ENCODE measurements at regions not wholly inside any gene's neighbourhood (a gene's known extent, or its start where the extent isn't known, plus 50 kb on each side); places are given as distances from the start of the nearest gene placed in this dataset.
A peak's percentile ranks its signal among the peaks of the same experiment; 100 is the strongest.
"Not testable (repeated sequence)": the region's sequence is repeated elsewhere in the genome, so short reads cannot be mapped to it uniquely, and the experiment has no call there.

DNA sequence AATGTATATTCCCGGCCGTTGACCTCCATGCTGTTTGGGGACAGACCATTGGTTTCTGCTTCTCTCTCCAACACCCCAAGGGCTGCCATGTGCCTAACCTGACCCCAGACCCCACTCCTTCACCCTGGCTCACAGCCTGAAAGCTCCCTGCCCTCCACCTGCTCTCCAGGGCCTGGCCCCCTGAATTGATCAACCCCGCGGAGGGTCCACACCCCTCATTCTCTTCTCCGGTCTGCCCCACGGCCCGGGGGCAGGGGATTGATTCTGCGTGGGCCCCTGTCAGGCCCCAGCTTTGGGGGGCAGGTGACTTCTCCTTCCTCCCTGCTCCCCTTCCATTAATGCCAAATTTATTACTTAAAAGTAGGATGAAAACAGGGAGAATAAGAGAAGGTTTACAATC lies 113.3 kb downstream of the CRLF3 start:
- CTCF ChIA-PET = interaction anchor here (0.7 to 1.0 kb wide), 2 partner anchors 79 to 235 kb away, joined by 3 read pairs; no protein-coding TSS in a partner anchor
- DNase-seq (ENCODE audit: low read depth, low spot score); POLR2A ChIA-PET: not testable (repeated sequence)
- H3K4me3 ChIP-seq (ENCODE audit: low read depth, low read length) = peak overlapping the region; percentile 8

DNA sequence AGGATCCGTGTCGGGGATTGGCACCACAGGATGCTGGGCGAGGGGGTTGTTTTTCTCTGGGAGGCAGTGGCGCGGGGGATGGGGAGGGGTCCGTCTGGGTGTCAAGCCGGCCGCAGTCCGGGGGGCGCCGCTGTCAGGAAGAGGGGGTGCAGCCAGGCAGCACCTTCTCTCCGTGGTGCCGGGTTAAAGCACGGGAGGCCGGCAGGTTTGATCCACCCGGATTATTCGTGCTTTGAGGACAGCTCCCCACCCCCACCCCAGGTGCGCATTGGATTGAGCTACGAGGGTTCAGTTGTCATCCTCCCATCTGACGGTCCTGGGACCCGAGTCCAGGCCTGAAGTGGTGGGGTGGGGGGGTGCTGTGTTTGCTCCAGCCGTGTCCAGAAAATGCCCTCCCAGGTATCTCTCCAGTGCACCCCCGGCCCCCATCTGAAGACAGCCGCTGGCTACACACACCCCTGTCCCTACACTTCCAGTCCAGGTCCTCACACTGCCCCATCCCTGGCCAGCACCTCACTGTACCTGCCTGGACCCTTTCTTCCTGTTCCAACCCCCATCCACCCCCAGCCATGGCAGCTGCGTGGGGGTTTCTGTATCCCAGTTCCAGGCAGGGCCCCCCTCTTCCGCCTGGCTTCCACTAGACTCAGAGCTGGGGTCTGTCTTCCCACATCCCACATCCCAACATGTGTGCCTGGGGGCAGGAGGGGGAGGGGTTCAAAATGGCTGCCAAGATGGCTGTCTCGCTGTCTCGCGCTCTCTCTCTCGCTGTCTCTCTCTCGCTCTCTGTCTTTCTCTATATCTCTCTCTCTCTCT lies 114.0 kb downstream of the CRLF3 start:
- CTCF ChIA-PET = interaction anchor here (0.7 to 1.0 kb wide), 2 partner anchors 80 to 234 kb away, joined by 3 read pairs; no protein-coding TSS in a partner anchor
- POLR2A ChIA-PET; DNase-seq (ENCODE audit: low read depth, low spot score): not testable (repeated sequence)
- peak overlapping the region; percentile 73 for H3K4me3 ChIP-seq (ENCODE audit: low read depth, low read length)

DNA sequence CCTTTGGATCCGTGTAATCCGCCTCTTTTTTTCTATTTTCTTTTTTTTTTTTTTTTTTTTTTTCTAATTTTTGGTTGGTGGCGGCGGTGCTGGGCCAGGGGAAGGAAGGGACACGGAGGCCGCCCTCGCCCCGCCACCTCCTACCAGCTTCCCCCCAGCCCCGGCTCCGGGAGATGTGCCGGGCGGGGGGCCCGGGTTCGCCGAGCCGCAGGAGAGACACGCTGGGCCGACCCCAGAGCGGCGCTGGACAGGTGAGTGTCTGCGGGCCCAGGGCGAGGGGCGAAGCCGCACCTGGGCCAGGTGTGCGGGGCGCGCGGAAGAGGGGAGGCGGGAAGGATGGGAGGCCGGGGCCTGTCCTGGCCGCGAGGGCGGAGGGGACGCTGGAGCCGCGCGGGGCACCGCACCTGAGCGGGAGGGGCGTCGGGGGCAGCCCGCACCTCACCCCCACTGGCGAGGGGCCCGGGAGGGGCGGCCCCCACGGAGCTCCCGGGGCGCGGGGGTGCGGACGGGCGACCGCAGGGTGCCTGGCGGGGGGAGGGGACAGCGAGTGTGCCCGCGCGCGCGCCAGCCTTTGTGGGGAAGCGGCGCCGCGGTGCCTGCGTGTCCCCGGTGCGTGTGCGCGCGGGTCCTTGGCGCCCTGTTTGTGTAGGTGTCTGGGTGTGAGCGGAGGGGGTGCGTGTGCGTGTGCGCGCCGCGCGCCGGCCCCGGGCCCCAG lies 114.8 kb downstream of the CRLF3 start:
- peak overlapping the region; percentile 73 for H3K4me3 ChIP-seq (ENCODE audit: low read depth, low read length)
- POLR2A ChIA-PET; DNase-seq (ENCODE audit: low read depth, low spot score): not testable (repeated sequence)
- CTCF ChIA-PET = interaction anchor here (0.7 kb wide), 1 partner anchor 190 kb away, joined by 3 read pairs; no protein-coding TSS in a partner anchor

DNA sequence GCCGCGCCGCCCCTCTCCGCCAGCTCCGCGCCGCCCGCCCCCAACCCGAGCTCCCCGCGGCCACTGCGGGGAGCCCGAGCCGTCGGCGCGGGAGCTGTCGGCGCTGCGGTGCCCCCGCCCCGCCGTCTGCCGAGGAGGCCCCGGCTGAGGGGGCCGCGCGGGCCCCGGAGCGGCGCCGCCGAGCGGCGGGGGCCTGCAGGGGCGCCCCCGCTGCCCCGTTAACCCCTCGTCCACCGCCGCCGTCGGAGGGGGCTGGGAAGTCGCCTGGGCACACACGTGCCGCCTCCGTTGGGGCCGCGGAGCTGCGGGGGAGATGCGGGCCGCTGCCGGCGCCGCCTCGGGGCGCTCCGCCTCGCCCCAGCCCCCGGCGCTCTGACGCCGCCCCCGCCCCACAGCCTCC lies 115.4 kb downstream of the CRLF3 start:
- peak overlapping the region; percentile 73 for H3K4me3 ChIP-seq (ENCODE audit: low read depth, low read length)
- DNase-seq (ENCODE audit: low read depth, low spot score); POLR2A ChIA-PET: not testable (repeated sequence)
- CTCF ChIA-PET = interaction anchor here (0.7 kb wide), 1 partner anchor 189 kb away, joined by 3 read pairs; no protein-coding TSS in a partner anchor

DNA sequence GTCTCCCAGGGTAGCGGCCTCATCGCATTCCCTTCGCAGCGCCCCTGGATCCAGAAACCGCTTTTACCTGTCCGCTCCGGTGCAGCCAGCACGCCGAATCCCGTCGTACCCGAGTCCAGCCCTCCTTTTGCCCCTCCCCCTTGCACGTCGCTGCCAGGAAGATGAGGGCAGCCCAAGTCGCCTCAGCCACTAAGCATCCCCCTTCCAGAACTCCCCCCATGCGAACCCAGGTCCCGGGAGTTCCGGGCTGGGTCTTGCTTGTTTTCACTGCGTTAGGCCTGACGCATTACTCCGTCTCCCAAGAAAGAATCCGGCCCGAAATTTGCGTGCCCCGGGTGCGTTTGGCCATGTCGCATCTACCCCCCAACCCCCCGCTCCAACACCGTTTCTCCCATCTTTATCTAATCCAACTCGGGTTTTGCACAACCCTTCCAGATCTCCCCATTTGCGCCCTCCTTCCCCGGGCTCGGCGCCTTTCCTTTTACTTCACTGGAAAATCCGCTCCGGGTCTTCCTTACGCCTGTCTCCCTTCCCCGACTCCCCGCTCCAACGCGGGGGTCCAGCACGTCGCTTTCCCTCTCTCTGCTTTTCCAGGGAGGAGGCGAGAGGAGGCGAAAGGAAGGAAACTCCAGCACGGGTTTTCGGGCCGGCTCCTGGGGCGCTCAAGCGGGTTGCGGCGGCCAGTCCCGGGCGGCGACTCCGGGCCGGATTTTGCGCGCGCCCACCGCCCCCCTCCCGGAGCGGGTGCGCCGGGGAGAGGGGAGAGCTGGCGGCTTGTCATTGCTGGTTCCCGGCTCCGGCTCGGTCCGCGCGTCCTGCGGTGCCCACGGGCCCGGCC lies 116.0 kb downstream of the CRLF3 start:
- peak; percentile 75 for DNase-seq (ENCODE audit: low read depth, low spot score)
- POLR2A ChIA-PET = not testable (repeated sequence)
- CTCF ChIA-PET = interaction anchor here (0.7 kb wide), 1 partner anchor 189 kb away, joined by 3 read pairs; no protein-coding TSS in a partner anchor
- H3K4me3 ChIP-seq (ENCODE audit: low read depth, low read length) = peak overlapping the region; percentile 73

DNA sequence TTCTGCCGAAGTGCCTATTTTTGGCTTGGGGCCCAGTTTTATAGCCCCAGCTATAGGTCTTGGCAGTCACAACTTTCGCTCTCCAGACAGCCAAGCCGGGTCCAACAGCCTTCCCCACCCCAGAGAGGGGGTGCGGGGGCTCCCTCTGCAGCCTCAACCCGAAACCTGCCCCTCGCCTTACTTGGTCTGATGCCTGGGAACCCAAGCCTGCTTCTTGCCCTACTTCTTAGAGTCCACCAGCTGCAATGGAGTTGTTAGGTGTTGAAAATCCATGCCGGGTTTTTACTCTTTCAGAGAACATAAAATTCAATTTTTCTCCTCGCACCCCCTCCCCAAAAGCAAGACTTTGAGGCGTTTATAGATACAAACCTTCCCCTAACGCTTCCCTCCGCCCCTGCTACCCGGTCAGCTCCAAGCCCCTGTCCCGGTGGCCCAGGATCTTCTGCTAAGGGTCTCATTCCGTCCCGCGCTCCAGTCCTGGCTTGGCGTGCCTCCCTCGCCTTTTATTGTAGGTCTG lies 116.7 kb downstream of the CRLF3 start:
- POLR2A ChIA-PET; DNase-seq (ENCODE audit: low read depth, low spot score); CTCF ChIA-PET: not testable (repeated sequence)
- H3K4me3 ChIP-seq (ENCODE audit: low read depth, low read length) = peak overlapping the region; percentile 73

DNA sequence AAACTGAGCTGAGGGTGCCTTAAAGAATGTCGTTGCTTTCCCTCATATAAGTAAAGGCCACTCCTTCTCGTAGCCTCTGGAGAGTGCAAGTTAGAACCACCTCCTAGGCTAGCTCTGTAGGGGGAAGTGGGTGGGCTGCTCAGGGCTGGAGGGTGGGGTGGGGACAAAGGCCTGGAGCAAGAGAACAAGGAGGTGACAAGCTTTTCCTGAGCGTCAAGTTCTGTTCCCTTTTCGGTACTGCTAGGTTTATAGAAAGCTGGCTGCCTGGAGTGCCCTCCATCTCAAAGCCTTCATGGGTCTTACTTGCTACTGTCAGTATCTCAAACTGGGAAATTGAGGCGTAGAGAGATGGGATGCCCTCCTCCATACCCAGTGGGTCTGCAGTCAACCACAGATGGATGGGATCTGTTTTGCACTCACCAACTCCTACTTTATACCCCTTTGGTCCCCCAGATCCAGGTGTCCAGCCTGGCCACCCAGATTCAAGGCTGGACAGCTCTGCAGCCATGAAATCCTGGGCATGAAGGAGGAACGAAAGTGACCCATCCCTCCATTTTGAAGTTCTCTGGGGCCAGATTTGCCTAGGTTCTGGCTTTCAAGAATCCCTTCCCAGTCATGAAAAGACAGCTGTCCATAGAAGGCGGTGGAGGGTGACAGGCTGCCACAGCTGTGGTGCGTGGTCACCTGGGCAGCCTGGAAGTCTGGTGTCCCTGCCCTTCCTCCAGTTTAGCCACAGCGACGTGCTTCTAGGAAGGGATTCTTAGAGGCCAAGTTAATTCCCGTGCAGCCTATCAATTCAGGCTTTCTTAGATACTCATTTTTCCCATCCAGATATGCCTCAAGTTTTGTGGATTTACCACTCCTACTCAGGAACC lies 117.8 kb downstream of the CRLF3 start:
- H3K4me3 ChIP-seq (ENCODE audit: low read depth, low read length) = peak overlapping the region; percentile 73; the same call in 1 of the 2 replicates
- DNase-seq (ENCODE audit: low read depth, low spot score); CTCF ChIA-PET; POLR2A ChIA-PET: not testable (repeated sequence)

DNA sequence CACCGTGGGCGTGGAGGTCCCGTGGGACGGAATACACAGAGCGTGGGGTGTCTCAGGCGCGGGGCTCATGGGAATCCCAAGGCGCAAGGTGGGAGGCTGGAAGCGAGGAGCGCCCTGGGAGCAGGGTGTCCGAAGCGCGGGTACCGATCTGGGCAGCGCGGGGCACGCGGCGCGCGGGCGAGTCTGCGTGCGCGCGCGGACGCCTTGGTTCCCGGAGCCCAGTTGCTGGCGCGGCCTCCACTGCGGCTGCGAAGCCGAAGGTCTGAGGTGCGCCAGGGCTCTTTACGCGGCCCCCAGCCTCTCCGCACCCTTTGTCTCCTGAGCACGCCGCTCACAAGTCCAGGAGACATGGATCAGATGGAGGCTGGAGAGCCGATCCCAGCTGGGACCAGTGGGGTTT lies 118.5 kb downstream of the CRLF3 start:
- H3K4me3 ChIP-seq (ENCODE audit: low read depth, low read length); CTCF ChIA-PET; DNase-seq (ENCODE audit: low read depth, low spot score); POLR2A ChIA-PET: not testable (repeated sequence)

DNA sequence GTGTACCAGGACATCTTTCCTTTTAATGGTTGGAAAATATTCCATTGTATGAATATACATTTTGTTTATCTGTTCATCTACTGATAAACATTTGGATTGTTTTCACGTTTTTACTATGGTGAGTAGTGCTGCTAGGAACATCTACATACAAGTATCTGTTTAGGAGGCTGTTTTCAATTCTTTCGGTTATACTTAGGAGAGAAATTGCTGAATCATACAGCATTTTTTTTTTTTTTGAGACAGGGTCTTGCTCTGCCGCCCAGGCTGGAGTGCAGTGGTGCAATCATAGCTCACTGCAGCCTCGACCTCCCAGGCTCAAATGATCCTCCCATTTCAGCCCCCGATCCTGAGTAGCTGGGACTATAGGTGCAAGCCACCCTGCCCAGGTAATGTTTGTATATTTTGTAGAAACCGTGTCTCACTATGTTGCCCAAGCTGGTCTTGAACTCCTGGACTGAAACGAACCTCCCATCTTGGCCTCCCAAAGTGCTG lies 122.9 kb downstream of the CRLF3 start:
- DNase-seq (ENCODE audit: low read depth, low spot score) = no peak
- TF ChIP-seq, protein P1, sequence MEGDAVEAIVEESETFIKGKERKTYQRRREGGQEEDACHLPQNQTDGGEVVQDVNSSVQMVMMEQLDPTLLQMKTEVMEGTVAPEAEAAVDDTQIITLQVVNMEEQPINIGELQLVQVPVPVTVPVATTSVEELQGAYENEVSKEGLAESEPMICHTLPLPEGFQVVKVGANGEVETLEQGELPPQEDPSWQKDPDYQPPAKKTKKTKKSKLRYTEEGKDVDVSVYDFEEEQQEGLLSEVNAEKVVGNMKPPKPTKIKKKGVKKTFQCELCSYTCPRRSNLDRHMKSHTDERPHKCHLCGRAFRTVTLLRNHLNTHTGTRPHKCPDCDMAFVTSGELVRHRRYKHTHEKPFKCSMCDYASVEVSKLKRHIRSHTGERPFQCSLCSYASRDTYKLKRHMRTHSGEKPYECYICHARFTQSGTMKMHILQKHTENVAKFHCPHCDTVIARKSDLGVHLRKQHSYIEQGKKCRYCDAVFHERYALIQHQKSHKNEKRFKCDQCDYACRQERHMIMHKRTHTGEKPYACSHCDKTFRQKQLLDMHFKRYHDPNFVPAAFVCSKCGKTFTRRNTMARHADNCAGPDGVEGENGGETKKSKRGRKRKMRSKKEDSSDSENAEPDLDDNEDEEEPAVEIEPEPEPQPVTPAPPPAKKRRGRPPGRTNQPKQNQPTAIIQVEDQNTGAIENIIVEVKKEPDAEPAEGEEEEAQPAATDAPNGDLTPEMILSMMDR (IDR thresholded peaks at IDR 0.05; ENCODE audit: insufficient read depth, low read length, missing control alignments) = no peak
- H3K4me3 ChIP-seq (ENCODE audit: low read depth, low read length) = no peak overlapping the region
- ChIA-PET POLR2A (no interaction called here), CTCF (no interaction called here)

DNA sequence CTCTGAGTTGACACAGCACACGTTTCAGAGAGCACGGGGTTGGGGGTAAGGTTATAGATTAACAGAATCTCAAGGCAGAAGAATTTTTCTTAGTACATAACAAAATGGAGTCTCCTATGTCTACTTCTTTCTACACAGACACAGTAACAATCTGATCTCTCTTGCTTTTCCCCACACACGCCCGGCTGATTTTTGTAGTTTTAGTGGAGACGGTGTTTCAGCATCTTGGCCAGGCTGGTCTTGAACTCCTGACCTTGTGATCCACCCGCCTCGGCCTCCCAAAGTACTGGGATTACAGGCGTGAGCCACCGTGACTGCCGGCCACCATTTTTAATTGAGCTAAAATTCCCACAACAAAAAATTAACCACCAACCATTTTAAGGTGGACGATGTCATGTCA lies 123.7 kb downstream of the CRLF3 start:
- DNase-seq (ENCODE audit: low read depth, low spot score); POLR2A ChIA-PET; H3K4me3 ChIP-seq (ENCODE audit: low read depth, low read length); CTCF ChIA-PET: not testable (repeated sequence)

Data from AG04449 (cell line).